ENCODE measurements at regions not wholly inside any gene's neighbourhood (a gene's known extent, or its start where the extent isn't known, plus 50 kb on each side); places are given as distances from the start of the nearest gene placed in this dataset.

- DNase-seq: no peak
Measured at GRCh38 chr2:575030-575726, 102.0 kb downstream of the TMEM18 start.

DNA sequence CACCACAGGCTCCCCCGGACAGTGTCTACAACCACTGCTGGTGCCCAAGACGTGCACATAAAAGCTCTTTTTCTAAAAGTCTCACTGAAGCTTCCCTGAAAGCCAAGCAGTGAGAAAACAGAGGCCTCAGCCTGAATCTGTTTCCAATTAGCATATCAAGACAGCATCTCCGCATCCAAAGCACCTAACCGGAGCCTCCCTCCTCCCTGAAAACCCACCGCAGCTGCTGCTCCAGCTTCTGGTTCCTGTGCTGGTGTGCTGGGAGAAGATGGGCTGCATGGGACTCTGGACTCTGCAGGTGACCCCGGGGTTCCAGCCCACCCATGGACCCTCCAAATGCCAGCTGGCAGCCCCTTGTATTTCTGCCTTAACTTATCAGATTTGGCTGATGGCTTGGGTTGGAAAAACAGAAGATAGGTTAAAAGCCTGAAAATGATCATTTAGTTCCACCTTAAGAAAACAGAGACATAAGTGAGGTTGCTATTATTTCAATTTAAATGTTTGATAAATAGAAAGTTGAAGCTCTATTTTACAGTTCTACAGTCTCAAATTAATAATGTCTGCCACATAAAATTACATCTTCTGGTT lies 103.3 kb downstream of the TMEM18 start:
- DNase-seq: no peak

DNA sequence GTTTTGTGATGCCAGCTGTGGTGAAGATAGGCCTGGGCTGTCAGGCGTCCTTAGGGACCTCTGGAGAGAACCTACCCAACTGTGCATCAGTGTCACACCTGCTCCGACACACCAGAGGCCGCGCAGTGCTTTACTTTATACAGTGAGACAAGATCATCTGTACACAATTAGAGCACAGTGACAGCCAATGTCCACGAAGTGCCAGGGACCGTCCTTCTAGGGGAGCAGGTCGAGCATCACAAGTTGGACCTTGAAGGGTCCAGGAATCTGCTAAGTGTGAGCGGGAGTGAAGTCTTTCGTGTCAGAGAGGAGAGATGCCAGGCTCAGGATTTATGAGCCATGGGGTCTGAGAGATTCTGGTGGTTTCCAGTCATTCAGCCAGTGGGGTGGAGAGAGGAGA lies 104.2 kb downstream of the TMEM18 start:
- DNase-seq: no peak

DNA sequence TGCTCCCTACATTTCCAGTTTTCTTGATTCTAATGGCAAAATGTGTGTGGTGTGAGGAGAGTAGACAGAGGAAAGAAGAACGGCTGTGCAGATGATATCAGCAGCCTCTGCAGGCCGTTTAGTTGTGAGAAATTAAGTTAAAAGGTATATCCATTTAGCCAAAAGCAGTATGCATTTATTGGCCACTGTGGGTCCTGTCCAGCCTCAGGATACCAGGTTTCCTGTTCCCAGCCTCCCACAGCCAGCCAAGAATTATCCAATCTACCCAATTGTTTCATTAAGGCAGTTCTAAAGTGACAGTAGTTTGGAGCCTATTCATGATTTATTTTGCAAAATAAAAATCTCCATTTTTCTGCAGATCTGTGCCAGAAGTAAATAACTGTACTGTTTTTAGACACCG lies 107.5 kb downstream of the TMEM18 start:
- DNase-seq: no peak

- no peak for DNase-seq
Measured at GRCh38 chr2:568639-569235, 108.5 kb downstream of the TMEM18 start.

DNA sequence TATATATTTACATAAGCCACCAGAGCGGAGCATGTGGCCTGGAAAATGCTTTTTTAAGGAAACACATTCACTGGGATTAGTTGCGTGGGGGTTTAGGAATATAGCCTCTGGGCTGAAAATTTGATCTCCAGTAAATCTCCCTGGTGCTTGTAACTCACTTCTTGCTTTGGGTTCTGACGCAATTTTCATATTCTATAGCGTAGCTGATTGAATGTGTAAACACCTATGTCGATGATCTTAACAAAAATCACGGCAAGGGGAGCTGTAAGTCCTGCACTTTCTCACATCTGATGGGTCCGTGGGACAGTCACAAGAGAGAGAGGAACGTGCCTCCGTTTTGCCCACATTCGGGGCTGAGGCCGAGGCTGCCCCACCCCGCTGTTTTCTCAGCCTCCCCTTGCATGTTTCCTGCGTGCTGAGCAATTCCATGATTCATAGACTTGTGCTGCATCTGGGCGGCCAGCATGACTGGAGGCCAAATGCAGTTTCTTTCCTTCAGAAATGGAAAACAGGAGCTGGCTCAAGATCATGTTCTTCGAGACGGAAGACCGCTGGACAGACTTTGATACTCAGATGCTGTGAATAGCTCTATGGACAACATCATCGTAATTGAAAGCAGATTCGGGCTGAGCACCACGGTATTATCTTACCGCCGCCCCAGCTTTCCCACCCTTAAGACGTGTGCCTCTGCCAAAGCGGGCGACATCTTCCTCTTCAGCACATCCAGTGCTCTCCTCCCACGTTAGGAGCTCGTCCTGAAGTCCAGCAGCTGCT lies 109.2 kb downstream of the TMEM18 start:
- DNase-seq: no peak

GRCh38 chr2:567496-567864 lies 109.7 kb downstream of the TMEM18 start:
- DNase-seq: no peak

GRCh38 chr2:566379-567313 lies 110.6 kb downstream of the TMEM18 start:
- DNase-seq: no peak

GRCh38 chr2:564471-565181 lies 112.6 kb downstream of the TMEM18 start:
- DNase-seq: no peak

GRCh38 chr2:563512-563911 lies 113.7 kb downstream of the TMEM18 start:
- DNase-seq: no peak

DNA sequence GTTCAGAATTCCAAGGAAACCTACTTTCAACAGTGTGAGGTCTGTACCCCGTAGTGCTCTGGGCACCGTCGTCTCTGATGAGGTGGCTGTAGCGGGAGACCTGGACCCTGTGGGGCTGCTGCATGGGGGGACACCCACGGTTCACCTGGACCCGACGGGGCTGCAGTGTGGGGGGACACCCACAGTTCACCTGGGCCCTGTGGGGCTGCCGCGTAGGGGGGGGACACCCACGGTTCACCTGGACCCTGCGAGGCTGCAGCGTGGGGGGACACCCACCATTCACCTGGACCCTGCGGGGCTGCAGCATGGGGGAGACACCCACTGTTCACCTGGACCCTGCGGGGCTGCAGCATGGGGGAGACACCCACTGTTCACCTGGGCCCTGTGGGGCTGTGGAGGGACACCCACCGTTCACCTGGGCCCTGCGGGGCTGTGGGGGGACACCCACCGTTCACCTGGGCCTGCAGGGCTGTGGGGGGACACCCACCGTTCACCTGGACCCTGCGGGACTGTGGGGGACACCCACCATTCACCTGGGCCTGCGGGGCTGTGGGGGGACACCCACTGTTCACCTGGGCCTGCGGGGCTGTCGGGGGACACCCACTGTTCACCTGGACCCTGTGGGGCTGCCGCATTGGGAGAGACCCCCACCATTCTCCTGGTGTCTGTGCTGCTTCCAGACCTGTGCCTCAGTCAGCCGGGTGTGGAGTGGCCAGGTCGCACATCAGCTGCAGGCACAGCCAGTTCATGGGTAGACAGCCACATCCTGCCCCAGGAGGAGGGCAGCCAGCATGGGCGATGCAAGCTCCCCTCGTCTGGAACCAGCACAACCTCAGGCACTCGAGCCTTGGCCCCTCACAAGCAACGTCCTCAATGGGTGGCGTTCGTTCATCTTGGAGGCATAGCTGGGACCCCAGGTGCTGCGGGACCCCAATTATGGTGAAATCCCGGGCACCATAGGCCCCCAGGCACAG lies 114.5 kb downstream of the TMEM18 start:
- no peak for DNase-seq

DNA sequence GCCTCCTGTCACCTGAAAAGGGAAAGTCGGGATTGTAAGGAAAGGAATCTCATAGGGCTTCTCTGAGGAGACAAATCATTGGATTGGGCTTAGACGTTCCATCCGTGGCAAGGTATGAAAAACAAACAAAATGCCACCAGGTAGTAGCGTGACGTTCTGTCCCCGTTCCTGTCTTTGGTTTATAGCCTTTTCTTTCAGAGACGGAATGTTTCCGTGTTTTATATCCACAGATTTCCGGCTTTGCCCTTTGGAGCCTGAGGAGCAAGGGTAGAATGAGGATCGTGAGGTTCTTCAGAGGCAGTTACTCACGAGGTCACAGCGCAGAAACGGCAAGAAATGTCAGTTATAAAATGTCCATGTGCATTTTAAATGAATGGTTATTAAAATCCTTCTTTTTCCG lies 118.3 kb downstream of the TMEM18 start:
- no peak for DNase-seq

GRCh38 chr2:558302-558642 lies 118.9 kb downstream of the TMEM18 start:
- DNase-seq: no peak

DNA sequence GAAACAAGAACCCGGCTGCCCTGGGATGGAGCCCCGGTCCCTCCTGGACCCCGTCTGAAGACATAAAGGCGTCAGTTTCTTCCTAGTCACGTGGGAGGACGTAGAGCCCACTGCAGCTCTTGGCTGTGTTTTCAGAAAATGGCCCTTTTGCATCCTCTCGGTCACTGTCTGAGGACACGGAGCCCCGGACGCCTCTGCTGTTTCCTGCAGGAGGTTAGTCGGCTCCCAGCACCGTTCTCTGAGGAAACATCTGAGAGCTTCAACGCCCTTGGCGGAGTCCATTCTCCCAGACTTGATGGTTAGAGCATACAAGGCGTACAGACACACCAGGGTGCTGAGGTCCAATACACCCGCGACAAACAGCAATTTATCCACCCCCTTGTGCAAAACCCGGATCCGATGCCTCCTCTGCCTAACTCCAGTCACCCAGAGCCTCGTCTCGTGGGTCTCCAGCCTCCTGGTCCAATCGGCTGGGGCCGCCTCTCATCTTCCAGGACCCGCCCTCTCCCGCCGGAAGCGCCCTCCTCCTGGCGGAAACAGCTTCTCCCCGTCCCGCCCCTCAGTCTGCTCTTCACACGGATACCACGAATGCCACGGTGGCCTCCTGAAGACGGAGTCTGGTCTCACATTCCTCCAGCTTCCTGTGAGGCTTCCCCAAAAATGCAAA lies 119.4 kb downstream of the TMEM18 start:
- no peak for DNase-seq

- no peak for DNase-seq
Measured at GRCh38 chr2:556485-556884, 120.7 kb downstream of the TMEM18 start.

DNA sequence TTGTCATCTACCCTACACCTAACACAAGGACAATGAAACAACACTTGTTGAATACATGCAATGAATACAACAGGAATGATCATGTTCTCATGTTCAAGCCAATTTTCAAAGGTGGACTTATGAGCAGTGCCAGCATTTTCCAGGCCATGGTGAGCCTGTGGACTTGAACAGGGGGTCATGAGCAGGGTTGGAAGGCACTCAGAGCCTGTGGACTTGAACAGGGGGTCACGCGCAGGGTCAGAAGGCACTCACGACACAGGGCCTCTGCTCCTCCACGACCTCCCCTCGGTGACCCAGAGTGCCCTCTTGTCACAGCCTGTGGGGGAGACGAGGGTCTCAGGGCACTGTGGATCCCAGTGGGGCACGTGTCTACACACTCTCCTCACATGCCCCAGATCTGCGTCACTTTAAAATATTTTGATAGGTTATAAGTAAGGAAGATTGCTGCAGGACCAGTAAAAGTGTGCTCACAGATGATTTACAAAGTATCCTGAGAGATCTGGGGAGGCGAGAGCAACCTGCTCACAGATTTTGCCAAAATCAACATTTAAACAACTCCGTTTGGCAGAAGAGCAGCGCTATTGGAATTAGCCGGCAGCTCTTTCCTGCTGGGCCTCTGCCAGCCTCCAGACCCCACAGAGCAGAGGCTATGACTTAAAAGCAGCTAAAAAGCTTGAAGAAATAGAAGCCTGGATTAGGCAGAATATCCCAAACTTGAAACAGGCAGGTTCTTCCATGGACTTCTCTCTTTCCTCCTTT lies 121.9 kb downstream of the TMEM18 start:
- DNase-seq: no peak

- DNase-seq: no peak
Measured at GRCh38 chr2:554444-554843, 122.8 kb downstream of the TMEM18 start.

DNA sequence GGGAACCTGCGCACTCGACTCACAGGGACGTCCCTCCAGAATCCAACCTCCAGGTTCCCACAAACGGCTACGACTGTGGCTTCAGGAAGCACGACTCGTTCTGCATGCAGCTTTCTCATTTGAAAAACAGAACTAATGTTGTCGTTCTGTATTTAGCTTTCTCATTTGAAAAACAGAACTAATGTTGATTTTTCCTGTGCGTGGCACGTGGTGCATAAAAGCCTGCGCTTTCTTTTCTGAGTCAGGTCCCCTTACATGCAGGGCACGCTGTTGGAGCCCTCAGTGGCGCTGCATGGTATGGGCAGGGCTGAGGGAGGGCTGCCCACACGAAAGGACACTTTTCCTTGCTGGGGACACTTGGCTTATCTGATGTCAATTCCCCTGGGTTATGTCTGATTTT lies 124.3 kb downstream of the TMEM18 start:
- DNase-seq: no peak

DNA sequence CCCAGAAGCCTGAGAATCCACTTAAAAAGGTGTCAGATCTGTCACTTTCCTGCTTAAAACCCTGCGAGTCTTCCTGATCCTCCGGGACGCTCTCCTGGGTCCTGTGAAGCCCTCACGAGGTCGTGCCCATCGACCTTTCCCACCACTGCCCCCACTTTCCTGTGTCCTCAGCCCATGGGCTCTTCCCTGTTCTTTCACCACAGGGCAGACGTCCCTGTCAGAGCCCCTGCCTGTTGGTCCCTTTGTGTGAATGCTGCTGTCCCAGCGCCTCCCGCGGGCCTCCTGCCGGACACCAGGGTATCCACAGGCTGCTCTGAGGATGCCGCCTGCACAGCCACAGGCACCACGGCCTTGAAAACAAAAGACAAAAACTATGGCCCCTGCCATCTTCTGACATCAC lies 125.6 kb downstream of the TMEM18 start:
- no peak for DNase-seq

All from DMS53 (cell line).